ENCODE measurements at regions not wholly inside any gene's neighbourhood (a gene's known extent, or its start where the extent isn't known, plus 50 kb on each side); places are given as distances from the start of the nearest gene placed in this dataset.

- DNase-seq = no peak
These were observed 62.2 kb upstream of the TNIP3 start for GRCh38 chr4:121226362-121226761.

- DNase-seq = no peak
These were observed 57.5 kb upstream of the TNIP3 start for GRCh38 chr4:121221608-121222007.

- DNase-seq = no peak
These were observed 57.1 kb upstream of the TNIP3 start for GRCh38 chr4:121221201-121221600.

- DNase-seq = no peak
These were observed 56.6 kb upstream of the TNIP3 start for GRCh38 chr4:121220698-121221097.

DNA sequence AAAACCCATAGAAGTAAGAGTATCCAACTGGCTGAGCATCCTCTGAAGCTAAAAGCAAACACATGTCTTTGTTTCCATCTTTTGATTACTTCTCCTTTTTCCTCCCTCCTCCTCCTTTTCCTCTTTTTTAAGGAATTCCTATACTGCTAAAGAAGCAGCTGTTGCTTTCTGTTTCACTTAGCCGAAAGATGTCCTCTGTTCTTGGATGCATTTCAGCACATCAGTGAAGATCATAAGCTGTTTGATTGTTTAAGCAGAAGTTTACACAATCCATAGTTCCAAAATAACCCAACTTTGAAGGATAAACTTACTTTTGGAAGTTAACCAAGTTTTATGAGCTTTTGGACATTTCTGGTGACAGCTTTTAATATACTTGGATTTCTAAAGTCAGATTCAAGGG, 55.1 kb upstream of the TNIP3 start:
- DNase-seq = no peak

DNA sequence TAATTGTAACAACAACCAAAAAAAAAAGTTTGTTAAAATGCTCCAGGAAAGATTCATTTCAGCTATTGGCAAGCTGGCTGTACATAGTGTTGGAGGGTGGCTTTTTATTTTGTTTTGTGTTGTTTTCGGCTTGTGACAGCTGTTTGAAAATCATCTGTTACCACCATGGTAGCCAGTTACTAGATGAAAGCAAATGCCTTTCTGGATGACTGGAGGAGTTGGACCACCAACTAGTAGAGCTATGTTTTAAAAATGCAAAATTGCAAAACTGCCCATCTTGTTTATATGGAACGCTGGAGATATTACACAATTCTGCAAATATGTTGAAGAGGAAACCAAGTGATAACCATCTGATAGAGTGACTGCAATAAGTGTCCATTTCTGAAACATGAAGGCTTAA, 53.2 kb upstream of the TNIP3 start:
- DNase-seq = no peak

DNA sequence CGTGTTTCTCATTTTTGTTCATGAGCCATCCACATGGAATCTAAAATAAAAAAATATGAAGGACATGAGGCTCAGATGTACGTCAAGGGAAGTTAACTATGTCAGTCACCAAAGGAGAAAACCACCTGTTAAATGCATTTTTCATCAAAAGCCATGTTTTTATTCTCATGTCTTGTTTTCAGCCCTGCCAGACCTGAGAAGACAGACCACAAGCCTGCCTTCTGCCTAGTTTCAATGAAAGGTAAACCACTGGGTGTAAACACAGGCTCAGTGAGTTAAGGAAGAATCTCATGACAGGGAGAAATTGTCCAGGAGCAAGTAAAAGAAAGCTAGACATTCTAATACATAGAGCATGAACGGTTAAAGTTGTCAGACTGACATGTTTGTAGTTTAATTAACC, 52.3 kb upstream of the TNIP3 start:
- DNase-seq = no peak

- DNase-seq = no peak
These were observed 49.8 kb upstream of the TNIP3 start for GRCh38 chr4:121213940-121214339.

All from activated CD4-positive, alpha-beta T cell treated with anti-CD3 and anti-CD28 coated beads, Interleukin-10, Interleukin-2, amounts not matched to agents 100 ng/mL and 50 ng/mL, durations not matched to agents 16 hours and 8 hours (primary cell).